ENCODE measurements at regions not wholly inside any gene's neighbourhood (a gene's known extent, or its start where the extent isn't known, plus 50 kb on each side); places are given as distances from the start of the nearest gene placed in this dataset.

- Histone ChIP-seq H2AFZ (ENCODE audit: low read depth, low read length, poor library complexity, severe bottlenecking) (no peak overlapping the region), H3K4me3 (replicated peaks in 1 of 2; ENCODE audit: low read depth in 1 of 2, low read length in 2 of 2) (no peak overlapping the region), H3K79me2 (ENCODE audit: insufficient read depth, low read length) (no peaks in the 10 kb centered on the region), H3K9me3 (ENCODE audit: control insufficient read depth in 1 of 2, insufficient read depth in 1 of 2, low read depth in 1 of 2, low read length in 2 of 2) (no peaks in the 10 kb centered on the region), H3K9me2 (ENCODE audit: insufficient read depth) (no peaks in the 10 kb centered on the region), H4K20me1 (ENCODE audit: insufficient read depth) (no peaks in the 10 kb centered on the region), H3K4me1 (ENCODE audit: control insufficient read depth in 1 of 2, insufficient read depth in 2 of 2, low read length in 2 of 2) (no peaks in the 10 kb centered on the region), H3K9ac (ENCODE audit: low read length) (no peak overlapping the region), H3K36me3 (ENCODE audit: control insufficient read depth in 1 of 2, insufficient read depth in 2 of 2, low read length in 2 of 2) (no peaks in the 10 kb centered on the region), H3K4me2 (ENCODE audit: low read length) (no peak overlapping the region), H3K27me3 (ENCODE audit: insufficient read depth, low read length) (peaks cover 4% of the 10 kb centered on the region; the same call in 1 of the 2 replicates), H3K27ac (ENCODE audit: low read depth, low read length) (no peak overlapping the region)
- intact Hi-C loops (cut with micrococcal nuclease), result no loop called here
- ChIA-PET RAD21 (ENCODE audit: low non-redundant PET in 1 of 2, low total read pairs in 2 of 2, uncharacterized antibody in 2 of 2, unreplicated experiment in 2 of 2) (no interaction called here), POLR2A (no interaction called here), CTCF (no interaction called here)
- ATAC-seq (no peak), DNase-seq (ENCODE audit: low read depth, low spot score) (no peak)
- no TSS peak for BruUV-seq (replicated peaks)
- TF ChIP-seq SRF (IDR thresholded peaks at IDR 0.05; ENCODE audit: low read depth) (no peak), CEBPB (IDR thresholded peaks at IDR 0.05; ENCODE audit: low read depth) (no peak), CBX3 (IDR thresholded peaks at IDR 0.05; ENCODE audit: low read depth) (no peak), MAX (IDR thresholded peaks at IDR 0.05) (no peak), POLR2A (IDR thresholded peaks at IDR 0.05; ENCODE audit: borderline replicate concordance, extremely low read depth, insufficient read depth, insufficient read length) (no peak), EZH2 (IDR thresholded peaks at IDR 0.05) (no peak), EZH2phosphoT487 (IDR thresholded peaks at IDR 0.05; ENCODE audit: borderline replicate concordance) (no peak), ZFX (IDR thresholded peaks at IDR 0.05) (no peak), CTCF (IDR thresholded peaks at IDR 0.05 in 2 of 3, conservative IDR thresholded peaks at IDR 0.05 in 1 of 3; ENCODE audit: borderline replicate concordance in 1 of 3, insufficient read depth in 1 of 3, low read depth in 2 of 3, low read length in 2 of 3) (no peak), ZNF274 (IDR thresholded peaks at IDR 0.05; ENCODE audit: low read depth, low read length) (no peak), ELF1 (IDR thresholded peaks at IDR 0.05; ENCODE audit: borderline replicate concordance, low read depth) (no peak), TCF7L2 (IDR thresholded peaks at IDR 0.05; ENCODE audit: borderline replicate concordance, extremely low read depth, insufficient read depth, insufficient read length) (no peak), SP1 (IDR thresholded peaks at IDR 0.05; ENCODE audit: low read depth) (no peak), POLR2AphosphoS5 (IDR thresholded peaks at IDR 0.05; ENCODE audit: low read depth, low read length) (no peak)
Measured at GRCh38 chr2:23169896-23170295, 215.1 kb upstream of the KLHL29 start.
